Occipital lobe (tissue), 1 donor: ENCODE measurements at regions not wholly inside any gene's neighbourhood (a gene's known extent, or its start where the extent isn't known, plus 50 kb on each side); places are given as distances from the start of the nearest gene placed in this dataset.

ENCODE experiments used
- DNase-seq: peaks from one replicate; lab custom pipeline; 2025; lab: John Stamatoyannopoulos, UW

GRCh38 chr20:56060486-56060885, 55.2 kb upstream of the CBLN4 start:
- DNase-seq, result no peak

- no peak for DNase-seq
Observed at GRCh38 chr20:56069016-56069415, 63.7 kb upstream of the CBLN4 start.

DNA sequence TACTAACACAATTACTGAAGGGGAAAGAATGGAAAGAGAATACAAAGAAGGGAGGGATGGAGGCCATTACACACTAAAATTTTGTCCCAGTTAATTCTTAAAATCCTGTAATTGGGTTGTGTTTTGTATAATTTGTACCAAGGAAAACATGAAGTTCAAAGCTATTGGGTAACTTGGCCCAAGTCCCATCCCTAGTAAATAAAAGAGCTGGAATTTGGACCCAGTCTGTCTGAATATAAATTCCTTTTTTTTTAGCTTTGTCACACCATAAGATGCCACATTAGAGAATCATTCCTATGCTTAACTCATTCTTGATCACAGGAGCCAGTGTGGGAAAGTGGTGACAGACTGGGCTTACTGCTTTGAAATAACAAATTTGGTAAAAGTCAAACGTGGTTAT, 66.8 kb upstream of the CBLN4 start:
- DNase-seq, result no peak

DNA sequence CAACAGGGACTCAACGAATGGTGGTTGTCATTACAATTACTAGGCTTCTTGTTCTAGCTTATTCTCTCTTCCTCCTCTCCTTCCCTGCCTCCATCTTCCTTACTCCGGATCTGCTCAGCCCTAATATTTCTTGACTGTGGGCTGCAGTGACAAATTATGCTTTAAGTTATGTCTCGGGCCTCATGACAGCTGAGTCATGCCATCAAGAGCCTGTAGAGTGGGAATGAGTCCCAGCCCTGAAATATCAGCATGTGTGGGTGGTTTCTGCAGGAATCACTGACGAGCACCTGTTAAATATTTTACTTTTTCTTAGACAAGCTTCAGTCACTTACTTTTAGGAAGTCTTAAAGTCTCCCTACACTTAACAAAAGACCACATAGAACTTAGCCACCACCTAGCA, 83.1 kb upstream of the CBLN4 start:
- peak; percentile 8 for DNase-seq

- peak; percentile 3 for DNase-seq
Observed at GRCh38 chr20:56091628-56092234, 86.4 kb upstream of the CBLN4 start.

DNA sequence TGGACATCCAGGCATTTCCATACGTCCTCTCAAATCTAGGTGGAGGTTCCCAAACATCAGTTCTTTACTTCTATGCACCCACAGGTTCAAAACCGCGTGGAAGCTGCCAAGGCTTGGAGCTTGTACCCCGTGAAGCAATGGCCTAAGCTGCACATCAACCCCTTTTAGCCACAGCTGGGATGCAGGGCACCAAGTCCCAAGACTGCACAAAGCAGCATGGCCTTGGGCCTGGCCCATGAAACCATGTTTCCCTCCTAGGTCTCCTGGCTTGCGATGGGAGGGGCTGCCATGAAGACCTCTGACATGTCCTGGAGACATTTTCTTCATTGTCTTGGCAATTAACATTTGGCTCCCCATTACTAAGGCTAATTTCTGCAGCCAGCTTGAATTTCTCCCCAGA, 88.9 kb upstream of the CBLN4 start:
- no peak for DNase-seq

DNA sequence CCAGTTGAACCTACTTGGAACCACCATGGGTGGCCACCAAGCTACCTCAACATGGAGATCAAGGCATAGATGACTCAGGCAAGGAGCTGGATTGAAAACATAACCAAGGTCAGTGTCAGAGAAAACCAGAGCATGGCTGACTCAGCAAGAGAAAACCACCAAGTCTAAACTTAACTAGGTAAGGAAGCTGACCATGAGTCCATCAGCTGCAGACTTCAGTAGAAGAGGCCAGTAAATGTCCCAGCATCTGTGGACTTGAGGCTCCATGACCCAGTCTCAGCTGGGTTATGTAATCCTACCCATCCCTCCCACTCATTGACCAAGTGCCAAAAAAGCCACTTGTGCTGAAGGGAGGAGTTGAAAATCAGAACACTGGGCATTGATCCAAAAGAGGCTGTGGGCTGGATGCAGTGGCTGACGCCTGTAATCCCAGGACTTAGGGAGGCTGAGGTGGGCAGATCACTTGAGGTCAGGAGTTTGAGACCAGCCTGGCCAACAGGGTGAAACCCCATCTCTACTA, 93.7 kb upstream of the CBLN4 start:
- no peak for DNase-seq

- peak; percentile 31 for DNase-seq
Observed at GRCh38 chr20:56111961-56112730, 106.8 kb upstream of the CBLN4 start.

DNA sequence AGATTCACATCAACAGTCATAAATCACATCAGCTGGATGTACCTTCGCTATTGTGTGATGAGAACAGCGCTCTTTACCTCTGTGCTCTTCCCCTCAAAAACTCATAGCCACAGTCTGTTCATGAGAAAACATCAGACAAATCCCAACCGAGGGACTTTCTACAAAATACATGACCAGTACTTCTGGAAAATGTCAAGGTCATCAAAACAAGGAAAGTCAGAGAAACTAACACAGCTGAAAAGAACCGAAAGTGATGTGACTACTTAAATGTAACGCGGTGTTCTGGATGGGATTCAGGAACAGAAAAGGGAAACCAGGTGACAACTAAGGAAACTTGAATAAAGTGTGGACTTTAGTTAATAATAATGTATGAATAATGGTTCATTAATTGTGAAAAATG, 112.0 kb upstream of the CBLN4 start:
- DNase-seq, result no peak

- no peak for DNase-seq
Observed at GRCh38 chr20:56121850-56122249, 116.5 kb upstream of the CBLN4 start.

GRCh38 chr20:56143759-56144158, 104.8 kb upstream of the MC3R start:
- no peak for DNase-seq

DNA sequence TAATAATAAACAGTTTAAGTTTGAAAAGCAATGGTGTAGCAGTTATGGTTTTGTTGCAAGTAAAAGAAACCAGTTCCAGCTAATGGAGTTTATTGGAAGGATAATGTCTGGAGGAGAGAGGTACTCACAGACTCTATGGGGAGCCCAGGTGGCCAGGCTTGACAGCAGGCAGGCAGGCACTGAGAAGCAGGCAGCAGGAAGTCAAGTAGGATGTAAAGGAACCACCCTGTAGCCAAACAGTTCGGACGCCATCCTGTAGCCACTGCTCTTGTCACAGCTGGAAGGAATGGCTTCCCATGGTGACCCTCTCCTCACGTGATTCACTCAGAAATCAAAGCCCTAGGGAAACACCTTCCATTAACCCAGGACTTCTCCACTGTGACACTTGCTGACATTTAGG, 96.7 kb upstream of the MC3R start:
- no peak for DNase-seq

DNA sequence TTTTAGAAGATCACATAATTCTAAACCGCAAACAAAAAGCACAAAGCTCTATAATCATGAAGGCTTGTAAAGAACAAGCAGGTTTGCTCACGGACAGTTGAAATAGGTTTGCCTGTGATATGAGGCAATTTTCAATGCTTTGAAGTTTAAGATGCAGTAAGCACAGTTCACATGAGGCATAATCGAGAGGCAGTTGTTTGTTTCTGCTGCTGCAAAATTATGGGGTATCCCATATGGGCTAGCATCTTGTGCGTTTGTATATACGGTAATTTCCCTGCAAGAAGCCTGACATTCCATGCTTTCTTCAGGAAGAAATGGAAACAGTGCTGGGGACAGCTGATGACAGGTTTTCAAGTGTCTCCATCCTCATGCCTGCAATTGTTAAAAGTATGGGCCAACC, 94.6 kb upstream of the MC3R start:
- no peak for DNase-seq

- no peak for DNase-seq
Observed at GRCh38 chr20:56155625-56156024, 92.9 kb upstream of the MC3R start.

DNA sequence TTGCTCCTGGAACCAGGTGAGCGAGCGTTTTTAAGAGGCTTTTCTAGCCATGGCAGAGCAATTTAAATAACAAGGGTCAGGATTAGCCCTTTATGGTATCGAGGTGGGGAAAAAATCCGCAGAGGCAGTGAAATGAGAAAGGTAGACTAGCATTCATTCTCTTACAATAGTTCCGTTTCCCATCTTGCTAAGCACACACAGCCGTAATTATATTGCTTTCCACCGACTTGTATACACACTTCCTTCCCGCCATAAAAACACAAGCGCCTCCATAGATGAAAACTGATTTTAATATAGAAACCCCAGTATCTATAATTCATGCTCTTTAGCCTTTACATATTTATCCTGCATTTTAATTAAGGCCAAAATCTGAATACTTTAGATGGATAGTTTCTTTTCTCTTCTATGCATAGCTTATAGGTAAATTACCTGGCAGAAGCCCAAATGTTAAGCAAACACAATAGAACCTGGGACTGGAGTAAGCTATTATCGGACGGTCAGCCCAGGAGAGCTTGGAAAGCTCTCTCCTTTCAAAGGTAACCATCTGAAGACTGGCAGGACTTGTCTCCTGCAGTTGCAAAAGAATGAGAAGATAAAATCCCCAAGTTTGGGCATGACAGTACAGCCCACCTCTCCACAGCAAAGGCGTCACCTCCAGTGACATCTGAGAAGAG, 90.9 kb upstream of the MC3R start:
- DNase-seq, result no peak

GRCh38 chr20:56158489-56158888, 90.0 kb upstream of the MC3R start:
- DNase-seq, result no peak

GRCh38 chr20:56160956-56161355, 87.6 kb upstream of the MC3R start:
- no peak for DNase-seq

- no peak for DNase-seq
Observed at GRCh38 chr20:56163806-56164205, 84.7 kb upstream of the MC3R start.

GRCh38 chr20:56166781-56167465, 81.6 kb upstream of the MC3R start:
- DNase-seq, result no peak

DNA sequence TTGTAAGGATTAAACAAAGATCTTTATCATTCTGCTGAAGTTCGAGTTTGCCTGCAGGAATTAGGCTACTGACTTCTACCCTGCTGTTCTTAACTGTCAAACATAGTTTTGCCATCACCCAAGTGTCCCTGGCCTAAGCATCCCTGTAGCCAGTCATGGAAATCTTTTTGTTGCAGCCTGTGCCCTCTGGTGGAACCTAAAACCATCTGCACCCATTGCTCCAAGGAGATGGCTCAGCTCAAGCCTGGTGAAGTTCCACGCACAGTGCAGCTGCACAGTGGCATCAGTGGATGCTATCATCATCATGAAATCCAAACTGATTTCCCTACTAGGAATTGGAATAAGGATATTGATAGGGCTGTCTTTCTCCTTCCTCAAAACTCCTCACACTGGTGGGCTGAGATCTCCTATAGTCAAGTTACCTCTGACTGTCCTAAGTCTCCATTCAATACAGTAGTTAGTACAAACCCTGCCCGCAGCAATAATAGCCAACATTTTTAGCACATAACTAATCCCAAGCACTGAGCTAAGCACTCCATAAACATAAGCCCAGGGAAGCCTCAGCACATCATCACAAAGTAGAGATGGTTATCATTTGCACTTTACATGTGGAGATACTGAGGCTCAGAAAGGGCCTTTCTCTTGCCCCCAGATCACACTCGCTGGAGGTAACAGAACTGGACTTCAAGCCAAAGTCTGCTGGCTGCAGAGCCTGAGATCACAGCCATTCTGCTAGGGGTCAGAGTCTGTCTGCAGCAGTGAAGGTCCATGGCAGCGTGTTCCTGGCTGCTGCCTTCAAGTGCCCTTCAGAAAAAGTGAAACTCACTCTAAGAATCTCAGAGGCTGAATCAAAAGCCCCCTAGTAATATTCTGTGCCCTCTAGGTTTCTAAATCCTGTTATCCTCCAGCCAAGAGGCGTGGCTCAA, 77.2 kb upstream of the MC3R start:
- DNase-seq, result no peak

DNA sequence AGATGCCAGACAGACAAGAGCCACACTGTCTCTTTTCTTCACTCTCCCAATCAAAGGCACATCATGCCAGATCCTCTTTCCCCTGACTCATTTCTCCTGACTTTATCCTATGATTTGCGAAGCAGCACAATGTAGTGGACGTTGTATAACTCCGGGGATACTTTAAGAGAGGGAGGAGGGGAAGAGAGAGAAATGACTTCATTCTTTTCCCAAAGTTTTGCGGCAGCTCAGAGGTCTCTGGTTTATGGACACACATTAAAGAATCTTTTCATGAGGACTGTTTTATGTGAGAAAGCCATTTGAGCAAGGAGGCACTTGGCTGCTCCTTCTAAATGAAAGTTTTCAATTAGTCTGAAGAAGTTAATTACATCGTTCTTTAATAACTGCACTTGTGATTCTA, 75.1 kb upstream of the MC3R start:
- no peak for DNase-seq
